ENCODE measurements at regions not wholly inside any gene's neighbourhood (a gene's known extent, or its start where the extent isn't known, plus 50 kb on each side); places are given as distances from the start of the nearest gene placed in this dataset.
"Not testable (repeated sequence)": the region's sequence is repeated elsewhere in the genome, so short reads cannot be mapped to it uniquely, and the experiment has no call there.

- DNase-seq (ENCODE audit: low read depth in 3 of 3, low spot score in 2 of 3) = no peak
Observed at GRCh38 chr5:154653764-154654485, 101.3 kb upstream of the LARP1 start.

- DNase-seq (ENCODE audit: low read depth in 3 of 3, low spot score in 2 of 3) = no peak
Observed at GRCh38 chr5:154653418-154653763, 101.8 kb upstream of the LARP1 start.

GRCh38 chr5:154652746-154653417 is 102.3 kb upstream of the LARP1 start:
- no peak for DNase-seq (ENCODE audit: low read depth in 3 of 3, low spot score in 2 of 3)

- not testable (repeated sequence) for DNase-seq (ENCODE audit: low read depth in 3 of 3, low spot score in 2 of 3)
Observed at GRCh38 chr5:154651795-154652194, 103.4 kb upstream of the LARP1 start.

GRCh38 chr5:154648706-154649105 is 106.5 kb upstream of the LARP1 start:
- no peak for DNase-seq (ENCODE audit: low read depth in 3 of 3, low spot score in 2 of 3)

GRCh38 chr5:154648229-154648628 is 106.9 kb upstream of the LARP1 start:
- DNase-seq (ENCODE audit: low read depth in 3 of 3, low spot score in 2 of 3) = no peak

- DNase-seq (ENCODE audit: low read depth in 3 of 3, low spot score in 2 of 3) = no peak
Observed at GRCh38 chr5:154647761-154648145, 107.4 kb upstream of the LARP1 start.

- DNase-seq (ENCODE audit: low read depth in 3 of 3, low spot score in 2 of 3) = no peak
Observed at GRCh38 chr5:154647114-154647760, 107.9 kb upstream of the LARP1 start.

- no peak for DNase-seq (ENCODE audit: low read depth in 3 of 3, low spot score in 2 of 3)
Observed at GRCh38 chr5:154646745-154647113, 108.4 kb upstream of the LARP1 start.

GRCh38 chr5:154644745-154645411 is 110.3 kb upstream of the LARP1 start:
- DNase-seq (ENCODE audit: low read depth in 3 of 3, low spot score in 2 of 3) = no peak

GRCh38 chr5:154642499-154643245 is 112.5 kb upstream of the LARP1 start:
- DNase-seq (ENCODE audit: low read depth in 3 of 3, low spot score in 2 of 3) = no peak

- DNase-seq (ENCODE audit: low read depth in 3 of 3, low spot score in 2 of 3) = not testable (repeated sequence)
Observed at GRCh38 chr5:154640213-154640831, 114.9 kb upstream of the LARP1 start.

- DNase-seq (ENCODE audit: low read depth in 3 of 3, low spot score in 2 of 3) = not testable (repeated sequence)
Observed at GRCh38 chr5:154636786-154637185, 118.4 kb upstream of the LARP1 start.

- DNase-seq (ENCODE audit: low read depth in 3 of 3, low spot score in 2 of 3) = not testable (repeated sequence)
Observed at GRCh38 chr5:154636271-154636670, 118.9 kb upstream of the LARP1 start.

GRCh38 chr5:154633744-154634143 is 121.4 kb upstream of the LARP1 start:
- DNase-seq (ENCODE audit: low read depth in 3 of 3, low spot score in 2 of 3) = not testable (repeated sequence)

GRCh38 chr5:154631141-154631540 is 124.0 kb upstream of the LARP1 start:
- no peak for DNase-seq (ENCODE audit: low read depth in 3 of 3, low spot score in 2 of 3)

- DNase-seq (ENCODE audit: low read depth in 3 of 3, low spot score in 2 of 3) = no peak
Observed at GRCh38 chr5:154630410-154630809, 124.8 kb upstream of the LARP1 start.

GRCh38 chr5:154628685-154629084 is 126.5 kb upstream of the LARP1 start:
- DNase-seq (ENCODE audit: low read depth in 3 of 3, low spot score in 2 of 3) = no peak

- DNase-seq (ENCODE audit: low read depth in 3 of 3, low spot score in 2 of 3) = no peak
Observed at GRCh38 chr5:154627698-154628678, 127.2 kb upstream of the LARP1 start.
